ENCODE measurements at regions not wholly inside any gene's neighbourhood (a gene's known extent, or its start where the extent isn't known, plus 50 kb on each side); places are given as distances from the start of the nearest gene placed in this dataset.

DNA sequence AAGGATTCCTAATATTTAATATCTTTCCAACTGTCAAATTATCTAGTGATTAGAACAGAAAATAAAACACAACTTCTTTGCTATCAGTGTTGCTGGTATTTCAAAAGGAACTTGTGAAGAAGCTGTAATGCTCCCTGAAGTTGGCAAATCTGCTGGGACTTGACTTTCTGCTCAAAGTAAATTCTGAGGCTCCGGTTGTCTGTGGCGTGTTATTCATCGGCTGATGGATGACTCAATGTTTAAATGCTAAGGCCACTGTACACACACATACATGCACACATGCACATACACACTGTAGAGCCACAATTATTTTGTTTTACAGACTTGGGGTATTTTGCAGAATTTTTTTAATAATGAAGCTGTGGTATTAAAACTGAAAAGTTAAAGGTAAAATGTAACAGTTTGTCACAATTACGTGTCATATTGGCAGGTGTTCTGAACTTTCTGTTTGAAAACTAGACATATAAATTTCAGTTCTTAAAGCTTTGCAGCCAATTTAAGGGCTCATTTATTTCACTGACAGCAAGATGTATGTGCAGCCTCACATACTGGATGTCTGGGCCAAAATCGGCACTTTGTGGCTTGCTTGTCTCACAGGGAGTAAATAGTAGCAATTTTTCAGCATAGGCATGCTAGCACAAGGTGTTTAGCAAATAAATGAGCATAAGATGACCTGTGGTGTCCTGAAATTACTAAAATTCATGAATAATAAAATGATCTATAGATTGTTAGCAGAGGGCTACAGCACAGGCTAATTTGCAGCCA, 1691.7 kb upstream of the PCDH20 start:
- DNase-seq, result no peak

DNA sequence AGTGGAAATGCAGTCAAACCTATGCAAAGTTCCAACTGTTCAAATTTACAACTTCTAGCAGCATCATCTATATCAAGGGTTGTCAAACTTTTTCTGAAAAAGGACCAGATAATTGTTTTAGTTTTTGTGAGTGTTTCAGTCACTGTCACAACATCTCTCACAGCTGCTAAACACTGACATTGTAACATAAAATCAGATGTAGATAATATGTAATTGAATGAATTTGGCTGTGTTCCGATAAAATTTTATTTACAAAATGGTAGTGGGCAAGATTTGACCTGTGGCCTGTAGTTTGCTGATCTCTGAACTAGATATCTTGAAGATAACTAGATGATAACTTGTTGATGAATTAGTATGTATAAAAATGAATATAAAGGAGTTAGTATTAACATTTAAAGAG, 1679.1 kb upstream of the PCDH20 start:
- DNase-seq, result no peak

DNA sequence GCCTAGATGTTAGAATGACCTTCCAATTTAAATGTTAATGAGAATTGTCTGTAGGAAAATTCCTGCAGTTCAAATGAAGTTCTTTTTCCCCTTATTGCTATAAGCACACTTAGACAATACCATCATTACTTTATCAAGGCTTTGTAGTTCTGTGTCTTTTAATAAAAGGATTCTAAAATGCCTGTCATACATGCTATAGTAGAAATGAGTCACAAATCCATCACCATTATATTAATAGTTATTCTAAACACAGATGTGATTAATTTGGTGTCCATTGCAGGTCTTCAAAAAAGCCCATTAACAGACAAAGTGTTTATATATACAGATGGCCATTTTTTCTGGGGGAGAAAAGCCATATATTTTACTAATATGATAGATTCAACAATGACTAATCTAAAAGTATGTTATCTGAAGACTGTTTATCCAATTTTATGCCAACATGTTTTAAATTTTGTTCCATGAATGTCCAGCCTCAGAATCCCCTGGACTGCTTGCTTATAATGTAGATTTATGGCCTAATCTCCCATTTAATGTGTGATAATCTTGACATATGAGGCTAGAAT, 1678.3 kb upstream of the PCDH20 start:
- no peak for DNase-seq

DNA sequence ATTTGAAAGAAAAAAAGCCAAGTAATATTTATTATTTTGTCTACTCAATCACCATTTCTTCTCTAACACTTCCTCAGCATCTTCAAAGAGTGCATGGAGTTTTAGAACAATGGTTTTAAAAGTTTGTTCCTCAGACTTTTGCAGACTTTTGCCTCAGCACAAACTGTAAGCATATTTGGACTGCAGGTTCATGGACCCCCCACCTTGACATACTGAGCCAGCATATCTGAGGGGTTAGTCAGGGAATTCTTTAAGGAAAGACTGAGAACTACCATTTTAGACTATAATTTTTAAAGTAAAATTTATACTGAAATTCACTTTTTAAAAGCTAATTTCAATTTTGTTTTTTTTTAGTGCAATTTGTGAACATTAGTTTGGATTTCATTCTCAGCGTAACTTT, 1676.8 kb upstream of the PCDH20 start:
- no peak for DNase-seq

DNA sequence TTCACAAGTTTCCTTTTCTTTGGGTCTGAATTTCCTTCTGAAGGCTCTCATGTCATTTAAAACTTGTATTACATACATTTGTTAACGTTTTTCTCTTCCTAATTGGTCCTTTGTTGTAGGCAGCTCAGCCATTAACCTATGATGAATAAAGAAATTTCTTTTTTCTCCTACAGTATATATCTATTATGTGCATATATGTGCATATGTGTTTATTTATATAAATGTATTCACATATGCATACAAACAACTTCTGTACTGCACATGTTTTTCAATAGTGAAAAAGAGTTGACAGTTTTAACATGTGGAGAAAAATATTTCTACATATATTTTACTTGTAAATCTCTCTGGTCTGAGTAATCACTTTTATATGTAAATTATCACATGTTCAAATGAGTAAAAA, 1674.9 kb upstream of the PCDH20 start:
- no peak for DNase-seq

DNA sequence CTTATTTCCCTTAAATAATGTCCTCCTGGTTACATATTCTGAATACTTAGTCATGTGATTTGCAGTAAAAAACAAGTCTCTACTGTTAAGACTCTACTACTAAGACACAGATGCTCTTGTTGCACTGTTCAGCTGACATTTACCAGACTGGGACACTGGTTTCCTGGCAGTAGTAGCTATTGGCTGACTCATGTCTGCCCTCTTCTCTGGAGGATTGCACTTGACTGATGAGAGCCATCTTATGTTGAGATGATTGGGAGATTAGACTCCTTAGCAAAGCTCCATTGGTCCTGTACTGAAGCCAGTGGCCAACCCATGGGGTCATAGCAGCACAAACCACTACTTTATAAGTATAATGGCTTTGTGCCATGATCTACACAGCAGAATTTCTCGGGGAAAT, 1672.6 kb upstream of the PCDH20 start:
- DNase-seq, result no peak

DNA sequence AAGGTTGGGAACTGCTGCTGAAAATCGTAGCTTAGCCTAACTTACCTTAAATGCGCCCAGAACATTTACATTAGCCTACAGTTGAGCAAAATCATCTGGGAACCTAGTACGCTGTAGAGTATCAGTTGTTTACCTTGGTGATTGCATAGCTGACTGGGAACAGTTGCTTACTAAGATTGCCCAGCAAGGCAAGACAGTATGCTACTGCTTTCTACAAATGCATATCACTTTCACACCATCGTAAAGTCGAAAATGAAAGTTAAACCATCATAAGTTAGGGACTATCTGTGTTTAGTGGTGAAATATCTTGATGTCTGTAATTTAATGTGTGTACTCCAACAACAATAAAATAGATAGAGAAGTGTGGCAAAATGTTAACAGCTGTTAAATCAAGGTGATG, 1670.6 kb upstream of the PCDH20 start:
- DNase-seq, result no peak

DNA sequence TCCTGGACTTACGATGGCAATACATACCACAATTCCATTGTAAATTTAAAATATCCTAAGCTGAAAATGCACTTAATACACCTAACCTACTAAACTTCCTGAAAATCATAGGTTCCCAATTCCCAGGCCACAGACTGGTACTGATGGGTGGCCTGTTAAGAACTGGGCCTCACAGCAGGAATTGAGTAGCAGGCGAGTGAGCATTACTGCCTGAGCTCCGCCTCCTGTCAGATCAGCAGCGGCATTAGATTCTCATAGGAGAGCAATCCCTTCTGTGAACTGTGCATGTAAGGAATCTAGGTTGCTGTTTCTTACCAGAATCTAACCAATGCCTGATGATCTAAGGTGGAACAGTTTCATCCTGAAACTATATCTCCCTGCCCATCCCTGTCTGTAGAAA, 1670.2 kb upstream of the PCDH20 start:
- DNase-seq, result no peak

DNA sequence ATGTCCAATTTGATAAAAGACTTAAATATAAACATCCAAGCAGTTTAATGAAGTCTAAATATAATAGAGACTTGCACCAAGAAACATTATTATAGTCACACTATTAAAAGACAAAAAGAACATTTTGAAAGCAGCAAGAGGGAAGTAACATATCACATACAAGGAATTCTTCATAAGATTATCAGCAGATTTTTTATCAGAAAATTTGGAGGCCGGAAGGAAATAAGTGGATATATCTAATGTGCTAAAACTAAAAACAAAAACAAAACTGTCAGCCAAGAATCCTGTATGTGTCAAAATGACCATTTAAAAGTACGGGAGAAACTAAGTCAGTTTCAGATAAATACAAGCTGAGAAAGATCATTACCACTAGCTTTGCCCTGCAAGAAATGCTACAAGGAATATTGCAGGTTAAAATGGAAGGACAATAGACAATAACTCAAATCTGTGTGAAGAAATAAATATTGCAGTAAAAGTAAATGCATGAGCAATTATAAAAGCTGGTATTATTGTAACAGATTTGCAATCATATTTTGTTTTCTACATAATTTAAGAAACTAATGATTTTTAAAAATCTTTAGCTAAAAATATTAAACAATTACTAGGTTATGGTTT, 1665.9 kb upstream of the PCDH20 start:
- no peak for DNase-seq

DNA sequence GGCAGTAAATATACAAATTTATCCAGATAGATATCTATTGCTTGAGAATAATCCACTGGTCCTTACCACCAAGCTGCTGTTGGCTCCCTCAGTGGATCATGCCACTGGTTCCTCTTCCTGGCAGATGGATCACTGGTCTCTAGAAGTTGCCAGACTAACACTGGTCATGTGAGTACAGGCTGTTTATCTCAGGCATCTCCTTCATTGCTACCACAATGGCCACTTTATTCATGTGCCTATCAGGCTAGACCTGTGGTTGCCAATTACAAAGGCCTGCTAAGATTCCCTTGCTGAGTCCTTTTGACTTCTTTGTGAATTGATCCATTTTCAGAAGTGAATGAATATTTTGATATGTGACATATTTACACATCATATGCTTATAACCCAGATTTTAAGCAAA, 1659.5 kb upstream of the PCDH20 start:
- no peak for DNase-seq

DNA sequence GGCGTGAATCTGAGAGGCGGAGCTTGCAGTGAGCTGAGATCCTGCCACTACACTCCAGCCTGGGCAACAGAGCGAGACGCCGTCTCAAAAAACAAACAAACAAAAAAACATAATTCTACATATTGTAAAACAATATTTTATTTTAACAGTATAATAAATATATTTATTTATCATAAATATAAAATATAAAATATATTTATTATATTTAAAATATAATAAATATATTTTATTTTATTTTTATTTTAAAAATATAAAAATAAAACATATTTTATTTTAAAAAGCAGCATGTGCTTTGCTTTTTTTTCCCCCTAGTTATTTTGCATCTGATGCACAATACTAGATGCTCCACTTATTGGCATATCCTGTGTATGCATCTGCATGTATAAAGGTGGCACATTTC, 1634.6 kb upstream of the PCDH20 start:
- no peak for DNase-seq

DNA sequence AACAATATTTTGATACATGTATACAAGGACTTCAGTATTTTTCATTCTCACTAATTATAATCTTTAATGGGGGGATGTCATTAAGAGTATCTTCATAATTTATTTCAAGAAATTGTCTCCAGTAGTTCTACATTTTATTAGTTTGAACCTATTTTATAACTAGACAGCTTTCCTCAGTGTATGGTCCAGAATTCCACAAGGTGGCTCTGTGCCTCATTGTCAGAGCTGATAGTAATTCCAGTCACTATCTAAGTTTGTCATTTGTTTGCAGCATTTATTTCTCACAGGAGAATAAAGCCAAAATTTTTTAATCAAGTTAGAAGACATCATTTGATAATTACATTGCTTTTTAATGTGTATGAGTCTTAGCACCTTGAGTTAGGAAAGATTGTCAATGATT, 1633.0 kb upstream of the PCDH20 start:
- DNase-seq, result no peak

DNA sequence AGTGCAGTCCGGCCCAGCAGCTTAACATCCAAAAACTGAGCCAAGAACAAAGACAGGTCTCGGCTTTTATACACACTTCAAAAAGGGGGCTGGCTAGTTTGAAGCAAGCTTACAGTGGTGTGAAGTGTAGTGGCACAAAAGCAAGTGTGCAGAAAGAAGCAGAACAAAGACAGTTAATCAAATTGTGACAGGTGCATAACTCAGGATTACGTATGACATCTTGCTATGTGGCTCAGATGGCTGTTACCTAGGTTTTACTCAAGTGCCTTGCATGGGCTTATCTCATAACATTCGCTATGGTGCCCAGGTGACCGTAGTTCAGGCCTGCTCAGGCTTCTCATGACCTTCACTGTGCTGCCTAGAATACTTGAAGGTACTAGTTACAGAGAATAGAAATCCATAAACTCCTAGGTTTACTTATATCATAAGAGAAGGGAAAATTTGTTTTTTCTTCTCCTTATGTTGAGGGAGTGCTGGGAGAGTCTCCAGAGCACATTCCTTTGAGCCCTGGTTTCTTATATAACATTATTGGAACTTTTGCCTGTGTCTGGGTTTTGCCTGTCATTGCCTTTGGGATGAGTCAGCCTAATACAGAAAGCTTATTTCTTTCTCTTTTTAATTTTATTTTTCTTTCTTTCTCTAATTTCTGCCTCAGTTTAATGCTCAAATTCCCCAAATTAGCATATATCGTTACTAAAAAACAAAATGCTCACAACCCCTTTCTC, 1629.1 kb upstream of the PCDH20 start:
- DNase-seq, result no peak

DNA sequence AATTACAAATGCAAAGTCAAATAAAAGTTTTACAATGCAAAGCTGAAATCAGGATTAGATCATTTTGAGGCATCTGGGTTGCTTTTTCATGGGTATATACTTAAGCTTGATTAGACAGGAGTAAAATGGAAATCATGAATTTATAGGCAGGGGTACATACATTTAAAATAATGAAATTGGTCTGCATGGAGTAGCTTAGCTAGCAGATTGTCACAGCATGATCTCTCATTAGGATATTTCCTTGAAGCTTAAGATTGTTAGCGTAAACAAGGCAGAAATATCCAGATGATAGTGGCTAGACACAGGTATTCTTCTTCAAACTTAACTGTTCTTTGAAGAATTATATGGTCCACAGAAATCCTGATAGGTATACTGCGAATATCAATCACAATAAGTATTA, 1627.0 kb upstream of the PCDH20 start:
- DNase-seq, result no peak

DNA sequence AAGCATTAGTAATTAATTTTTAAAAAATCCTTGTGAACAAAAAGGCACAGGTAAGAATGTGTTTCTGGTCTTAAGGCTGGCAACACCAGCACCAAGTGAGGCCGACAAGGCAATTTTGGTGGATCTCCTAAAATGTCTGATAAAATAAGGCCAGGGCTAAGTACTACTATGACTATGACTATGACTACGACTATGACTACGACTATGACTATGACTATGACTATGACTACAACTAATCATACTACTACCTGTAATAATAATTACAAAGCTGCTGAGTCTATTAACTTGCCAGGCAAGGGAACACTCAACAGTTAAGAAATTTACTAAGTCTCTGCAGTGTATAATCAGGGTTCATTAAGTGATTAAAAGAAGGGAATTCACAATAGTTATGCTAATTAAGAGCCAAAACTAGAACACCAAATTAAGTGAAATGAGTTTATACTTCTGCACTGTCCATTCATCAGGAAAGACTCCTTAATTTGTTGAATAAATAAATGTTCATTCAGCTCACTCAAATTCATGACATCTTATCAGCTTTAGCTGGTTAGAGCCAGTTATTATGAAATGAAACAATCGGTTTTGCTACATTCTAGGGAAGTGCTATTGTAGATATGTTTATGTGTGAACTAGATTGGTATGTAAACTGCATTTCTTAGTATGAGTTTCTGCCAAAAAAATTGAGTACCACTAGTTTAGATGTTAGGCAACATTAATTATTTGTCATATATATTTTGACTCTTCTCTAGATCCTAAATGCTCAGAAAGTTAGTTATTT, 1626.2 kb upstream of the PCDH20 start:
- no peak for DNase-seq

DNA sequence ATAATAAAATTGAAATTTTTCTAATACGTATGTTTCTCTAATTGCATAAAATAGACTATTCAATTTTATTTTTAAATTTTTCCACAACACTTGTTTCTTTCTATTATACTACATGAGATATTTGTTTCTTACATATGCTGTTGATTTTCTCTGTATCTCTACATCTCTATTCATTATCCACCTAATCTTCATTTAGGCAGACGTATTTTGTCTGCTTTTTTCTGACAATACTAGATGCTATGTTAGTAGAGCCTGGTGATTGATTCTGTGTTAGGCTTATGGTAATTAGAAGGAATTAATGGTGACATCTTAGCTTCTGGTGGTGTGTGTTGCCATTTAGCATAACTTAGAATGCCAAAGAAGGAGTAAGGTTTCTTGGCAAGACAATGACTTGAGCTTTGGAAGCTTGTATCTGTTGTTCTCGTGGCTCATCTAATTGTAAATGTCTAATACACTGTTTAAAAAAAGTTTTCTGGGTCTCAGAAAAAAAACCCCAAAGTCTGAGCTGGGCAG, 1610.7 kb upstream of the PCDH20 start:
- no peak for DNase-seq

DNA sequence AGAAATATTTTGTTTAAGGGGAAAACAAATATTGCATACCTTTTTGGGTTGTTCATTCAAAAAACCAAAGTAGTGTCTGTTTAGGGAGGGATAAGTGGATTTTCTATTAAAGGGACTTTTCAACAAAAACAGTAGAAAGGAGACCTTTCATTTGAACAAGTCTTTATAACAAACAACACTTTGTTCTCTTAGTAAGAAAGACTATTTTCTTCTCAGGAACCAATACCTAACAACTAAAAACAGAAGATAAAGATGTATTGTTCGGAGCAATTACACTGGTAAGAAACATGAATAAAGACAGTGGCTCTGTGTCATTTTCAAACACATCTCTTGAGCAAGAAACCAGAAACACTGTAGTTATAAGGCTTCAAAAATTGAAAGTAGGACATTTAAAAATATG, 1610.1 kb upstream of the PCDH20 start:
- DNase-seq, result no peak

DNA sequence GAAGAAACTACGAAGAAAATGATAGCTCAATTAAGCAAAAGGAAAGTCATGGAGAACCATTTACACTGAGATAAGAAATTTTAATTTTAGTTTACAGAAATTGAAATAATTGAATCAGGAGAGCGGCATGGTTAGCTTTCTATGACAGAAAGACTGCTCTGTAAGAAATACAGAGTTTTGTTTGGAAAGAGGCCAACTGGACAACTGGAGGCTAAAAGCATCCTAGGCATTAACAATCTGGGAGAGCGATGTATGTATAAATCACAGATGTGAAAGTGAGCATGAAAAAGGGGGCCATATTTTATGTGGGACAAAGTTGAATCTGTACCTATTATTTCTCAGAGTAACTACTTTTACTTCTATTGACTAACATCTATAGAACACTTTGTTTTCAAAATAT, 1608.8 kb upstream of the PCDH20 start:
- DNase-seq, result no peak

DNA sequence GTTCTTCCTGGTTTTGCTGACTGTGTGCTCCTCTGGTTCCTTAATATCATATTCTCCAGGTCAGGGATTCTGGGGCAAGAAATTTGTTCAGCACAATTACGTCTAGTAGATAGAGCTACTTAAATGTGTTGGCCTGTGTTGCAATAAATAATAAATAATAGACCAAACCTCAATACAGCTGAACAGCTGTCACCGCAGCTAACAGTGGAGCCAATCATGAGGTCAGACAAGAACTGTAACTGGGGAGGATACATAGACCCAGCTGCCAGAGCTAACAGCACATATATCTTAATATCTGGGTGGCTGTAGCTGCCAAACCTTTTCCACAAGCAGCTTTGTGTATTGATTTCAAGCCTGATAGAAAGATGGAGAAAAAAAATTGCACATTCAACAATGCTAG, 1596.3 kb upstream of the PCDH20 start:
- no peak for DNase-seq

DNA sequence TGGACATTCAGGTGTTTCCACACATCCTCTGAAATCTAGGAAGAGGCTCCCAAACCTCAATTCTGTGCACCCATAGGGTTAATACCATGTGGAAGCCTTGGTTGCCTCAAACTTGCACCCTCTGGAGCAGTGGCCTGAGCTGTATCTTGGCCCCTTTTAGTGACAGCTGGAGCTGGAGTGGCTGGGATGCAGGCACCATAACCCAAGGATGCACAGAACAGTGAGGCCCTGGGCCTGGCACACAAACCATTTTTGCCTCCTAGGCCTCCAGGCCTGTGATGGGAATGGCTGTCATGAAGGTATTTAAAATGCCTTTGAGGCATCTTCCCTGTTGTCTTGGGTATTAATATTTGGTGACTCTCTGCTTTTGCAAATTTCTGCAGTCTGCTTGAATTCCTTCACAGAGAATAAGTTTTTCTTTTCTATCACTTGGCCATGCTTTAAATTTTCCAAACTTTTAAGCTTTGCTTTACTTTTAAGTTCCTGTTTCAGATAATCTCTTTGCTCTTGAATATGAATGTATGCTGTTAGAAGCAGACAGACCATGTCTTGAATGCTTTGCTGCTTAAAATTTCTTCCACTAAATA, 1594.5 kb upstream of the PCDH20 start:
- DNase-seq, result no peak

DNA sequence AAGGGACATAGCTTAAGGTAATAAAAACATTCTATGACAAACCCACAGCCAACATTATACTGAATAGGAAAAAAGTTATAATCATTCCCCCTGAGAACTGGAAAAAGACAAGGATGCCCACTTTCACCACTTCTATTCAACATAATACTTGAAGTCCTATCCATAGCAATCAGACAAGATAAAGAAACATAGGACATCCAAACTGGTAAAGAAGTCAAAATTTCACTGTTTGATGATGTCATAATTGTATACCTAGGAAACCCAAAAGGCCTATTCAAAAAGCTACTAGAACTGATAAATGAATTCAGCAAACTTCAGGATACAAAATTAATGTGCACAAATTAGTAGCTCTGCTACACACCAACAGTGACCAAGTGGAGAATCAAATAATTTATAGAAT, 1590.0 kb upstream of the PCDH20 start:
- DNase-seq, result no peak

DNA sequence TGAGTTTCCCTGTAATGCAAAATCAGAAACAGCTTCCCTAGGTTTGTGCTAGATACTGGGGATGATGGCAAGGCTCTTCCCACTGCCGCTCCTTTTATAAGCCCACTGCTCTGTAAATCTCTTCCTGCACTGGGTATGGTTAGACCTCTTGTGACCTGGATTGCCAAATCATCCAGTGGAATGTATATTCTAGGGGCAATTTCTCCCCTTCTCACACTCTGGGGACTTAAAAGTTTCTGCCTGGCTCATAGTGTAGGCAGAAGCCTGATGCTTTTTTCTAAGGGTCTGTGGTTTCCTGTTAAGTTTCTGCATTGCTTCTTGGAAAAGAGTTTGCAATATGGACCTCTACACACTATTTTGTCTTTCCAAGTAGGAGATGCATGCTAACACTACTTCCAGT, 1582.0 kb upstream of the PCDH20 start:
- DNase-seq, result no peak
